Kidney (tissue), 13 donors: ENCODE measurements at regions not wholly inside any gene's neighbourhood (a gene's known extent, or its start where the extent isn't known, plus 50 kb on each side); places are given as distances from the start of the nearest gene placed in this dataset.

Experiments
- DNase-seq, 5 donors: peaks; one replicate each; pipeline ENCODE4 v3.0.0-alpha.2; 2013 to 2020
- FAIRE-seq: peaks from 2 replicates; lab custom pipeline; 2012; peaks lifted over from hg19 to GRCh38; lab: Jason Lieb, UNC
- H3K27ac ChIP-seq, 2 donors: one replicate each; pipeline ENCODE4 v1.7.0; 2013; ENCODE audit warnings: low read depth in 2 of 2, low read length in 2 of 2, inconsistent platforms in 1 of 2
- H3K27me3 ChIP-seq: one replicate; pipeline ENCODE4 v1.7.1; 2013; ENCODE audit warnings: low read length, inconsistent platforms; ENCODE audit not compliant: control insufficient read depth, insufficient read depth
- H3K36me3 ChIP-seq, 3 donors: one replicate each; pipeline versions ENCODE4 v1.7.0 to v1.7.1; 2013; ENCODE audit warnings: low read length in 3 of 3, control low read depth in 1 of 3, inconsistent platforms in 1 of 3; ENCODE audit not compliant: insufficient read depth in 3 of 3, control insufficient read depth in 2 of 3
- H3K4me1 ChIP-seq, 3 donors: one replicate each; pipeline versions ENCODE4 v1.7.0 to v1.7.1; 2013; ENCODE audit warnings: low read length in 3 of 3, inconsistent platforms in 1 of 3, low read depth in 1 of 3; ENCODE audit not compliant: control insufficient read depth in 2 of 3, insufficient read depth in 2 of 3
- H3K4me3 ChIP-seq, 3 donors: one replicate each; pipeline versions ENCODE4 v1.7.0 to v1.8.1; 2013; ENCODE audit warnings: low read length in 3 of 3, control low read depth in 1 of 3, inconsistent platforms in 1 of 3
- H3K9ac ChIP-seq, 3 donors: one replicate each; pipeline versions ENCODE4 v1.7.0 to v1.7.1; 2013; ENCODE audit warnings: low read length in 3 of 3, control low read depth in 1 of 3, inconsistent platforms in 1 of 3
- H3K9me3 ChIP-seq, 3 donors: one replicate each; pipeline versions ENCODE4 v1.7.0 to v1.7.1; 2013; ENCODE audit warnings: low read length in 3 of 3, control low read depth in 1 of 3, inconsistent platforms in 1 of 3; ENCODE audit not compliant: control insufficient read depth in 2 of 3, insufficient read depth in 1 of 3
- CTCF ChIP-seq: IDR thresholded peaks from 3 replicates; pipeline ENCODE4 v1.5.1; 2012; ENCODE audit warnings: mild to moderate bottlenecking, moderate library complexity, borderline replicate concordance; ENCODE audit not compliant: insufficient read depth; ENCODE audit errors: extremely low read depth
- intact Hi-C: fragments of 100-400 bp; cut with DNase I; formaldehyde crosslinking; loops from one replicate; pipeline ENCODE4 v1.11.1; 2022
- donor health status: control.
- donor health status: control.
- donor health status: control.
- donor health status: control.
- donor health status: control.
- donor health status: DM: yes; HTN: yes; CAD: no.
- donor health status: Normal renal cell carcinoma (clear cell type).

GRCh38 chr7:41786404-41786803, 83.5 kb upstream of the INHBA start:
- Histone ChIP-seq H3K27ac (no peak overlapping the region), H3K27me3 (no peaks in the 10 kb centered on the region), H3K9me3 (no peaks in the 10 kb centered on the region), H3K9ac (no peak overlapping the region), H3K4me1 (peaks cover 0 to 2% (median 2%) of the 10 kb centered on the region in 3 donors), H3K4me3 (no peak overlapping the region), H3K36me3 (no peaks in the 10 kb centered on the region)
- TF ChIP-seq CTCF = no peak
- intact Hi-C loops = no loop called here
- DNase-seq (no peak), FAIRE-seq (no peak)

DNA sequence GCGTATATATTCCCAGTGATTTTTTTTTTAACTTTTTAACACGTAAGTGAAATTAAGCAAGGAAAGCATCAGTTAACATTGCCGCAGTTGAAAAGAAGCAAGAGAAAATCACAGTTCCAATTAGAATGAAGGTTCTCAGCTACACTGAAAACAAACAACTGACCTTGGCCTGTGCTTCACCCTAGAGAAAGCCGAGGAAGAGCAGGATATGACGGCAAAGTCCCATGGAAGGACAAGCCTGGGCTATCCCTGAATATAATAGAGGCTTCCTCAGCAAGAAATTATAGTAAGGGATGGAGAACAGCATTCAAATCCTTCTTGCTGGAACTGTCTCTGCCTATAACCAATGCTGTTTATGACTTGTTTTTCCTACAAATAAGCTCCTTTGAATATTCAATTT, 83.0 kb upstream of the INHBA start:
- intact Hi-C loops = no loop called here
- Histone ChIP-seq H3K27me3 (no peaks in the 10 kb centered on the region), H3K27ac (no peak overlapping the region), H3K4me1 (peaks cover 0 to 2% (median 2%) of the 10 kb centered on the region in 3 donors), H3K9me3 (no peaks in the 10 kb centered on the region), H3K4me3 (no peak overlapping the region), H3K9ac (no peak overlapping the region), H3K36me3 (no peaks in the 10 kb centered on the region)
- FAIRE-seq (no peak), DNase-seq (no peak)
- no peak for TF ChIP-seq CTCF

GRCh38 chr7:41785265-41785664, 82.4 kb upstream of the INHBA start:
- peak in 3 of 5 donors; percentile 25 to 59 (median 35) for DNase-seq
- intact Hi-C loops = no loop called here
- TF ChIP-seq CTCF = no peak
- H3K27me3 ChIP-seq = no peaks in the 10 kb centered on the region
- no peaks in the 10 kb centered on the region for H3K9me3 ChIP-seq
- FAIRE-seq = no peak
- no peak overlapping the region for H3K4me3 ChIP-seq
- H3K27ac ChIP-seq = no peak overlapping the region
- H3K36me3 ChIP-seq = no peaks in the 10 kb centered on the region
- H3K4me1 ChIP-seq = peaks cover 0 to 2% (median 2%) of the 10 kb centered on the region in 3 donors
- H3K9ac ChIP-seq = no peak overlapping the region

DNA sequence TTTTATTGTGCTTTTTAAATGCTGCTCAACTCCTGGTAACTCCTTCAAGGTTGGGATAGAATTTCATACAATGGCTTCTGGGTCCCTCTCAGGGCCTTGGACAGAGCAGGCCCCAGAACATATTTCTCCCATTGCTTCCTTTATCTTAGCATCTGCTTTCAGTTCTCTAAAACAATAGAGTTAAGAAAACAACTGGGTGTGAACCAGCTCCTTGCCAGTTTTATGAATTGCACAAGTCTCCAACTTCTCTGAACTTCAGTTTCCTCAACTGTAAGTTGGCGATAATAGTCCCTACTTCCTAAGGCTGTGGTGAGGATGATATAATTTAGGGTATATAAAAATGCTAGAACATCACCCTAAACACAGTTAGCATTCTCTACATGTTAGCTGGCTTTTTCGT, 77.0 kb upstream of the INHBA start:
- H3K27ac ChIP-seq = no peak overlapping the region
- no peak for DNase-seq
- no peaks in the 10 kb centered on the region for H3K9me3 ChIP-seq
- H3K9ac ChIP-seq = no peak overlapping the region
- H3K4me1 ChIP-seq = peaks cover 0 to 2% (median 0%) of the 10 kb centered on the region in 3 donors
- FAIRE-seq = no peak
- no peak overlapping the region for H3K4me3 ChIP-seq
- no peak for TF ChIP-seq CTCF
- intact Hi-C loops = no loop called here
- H3K27me3 ChIP-seq = no peaks in the 10 kb centered on the region
- no peaks in the 10 kb centered on the region for H3K36me3 ChIP-seq
